Smooth muscle cell (in vitro differentiated cells): ENCODE measurements at regions not wholly inside any gene's neighbourhood (a gene's known extent, or its start where the extent isn't known, plus 50 kb on each side); places are given as distances from the start of the nearest gene placed in this dataset.

ENCODE experiments used
- DNase-seq: peaks from one replicate; lab custom pipeline; 2025; ENCODE audit not compliant: unreplicated experiment; lab: John Stamatoyannopoulos, UW
- H2AFZ ChIP-seq: fragments of 200-600 bp; sonication (generic); 2 replicates; pipeline ENCODE4 v1.6.0; 2016; ENCODE audit warnings: antibody characterized with exemption, low read depth, mild to moderate bottlenecking
- H3F3A ChIP-seq: fragments of 200-600 bp; sonication (generic); 2 replicates; pipeline ENCODE4 v1.6.0; 2017; ENCODE audit warnings: antibody characterized with exemption, low read depth
- H3K27ac ChIP-seq: fragments of 200-600 bp; sonication (generic); 2 replicates; pipeline ENCODE4 v1.5.1; 2016; ENCODE audit warnings: low read depth, mild to moderate bottlenecking
- H3K27me3 ChIP-seq: fragments of 200-600 bp; sonication (generic); 2 replicates; pipeline ENCODE4 v1.6.1; 2016; ENCODE audit warnings: low read depth, mild to moderate bottlenecking
- H3K36me3 ChIP-seq: fragments of 200-600 bp; sonication (generic); 2 replicates; pipeline ENCODE4 v1.5.1; 2016; ENCODE audit warnings: low read depth
- H3K4me1 ChIP-seq: fragments of 200-600 bp; sonication (generic); 2 replicates; pipeline ENCODE4 v1.5.1; 2016; ENCODE audit warnings: low read depth
- H3K4me2 ChIP-seq: fragments of 200-600 bp; sonication (generic); 2 replicates; pipeline ENCODE4 v1.6.0; 2016; ENCODE audit warnings: mild to moderate bottlenecking
- H3K4me3 ChIP-seq: fragments of 200-600 bp; sonication (generic); 2 replicates; pipeline ENCODE4 v1.5.1; 2016; ENCODE audit warnings: mild to moderate bottlenecking
- H3K79me2 ChIP-seq: fragments of 200-600 bp; sonication (generic); 2 replicates; pipeline ENCODE4 v1.6.0; 2016; ENCODE audit warnings: low read depth, mild to moderate bottlenecking
- H3K9ac ChIP-seq: fragments of 200-600 bp; sonication (generic); 2 replicates; pipeline ENCODE4 v1.6.0; 2016; ENCODE audit warnings: low read depth
- H3K9me3 ChIP-seq: fragments of 200-600 bp; sonication (generic); replicated peaks from 2 replicates; pipeline ENCODE4 v1.5.1; 2016; ENCODE audit warnings: low read depth
- H4K20me1 ChIP-seq: fragments of 200-600 bp; sonication (generic); 2 replicates; pipeline ENCODE4 v1.6.0; 2016; ENCODE audit warnings: low read depth
- WGBS: methylation state at CpG from one replicate; pipeline ENCODE4 v1.1.7; 2016; ENCODE audit warnings: low lambda C conversion rate; 5-methylcytosine and 5-hydroxymethylcytosine counted together
- TF ChIP-seq, protein P1 (sequence below): fragments of 200-600 bp; sonication (generic); IDR thresholded peaks from 2 replicates; pipeline ENCODE4 v1.5.1; 2017; ENCODE audit warnings: borderline replicate concordance, mild to moderate bottlenecking, antibody characterized with exemption; ENCODE audit not compliant: insufficient read depth, poor library complexity, severe bottlenecking

DNA sequence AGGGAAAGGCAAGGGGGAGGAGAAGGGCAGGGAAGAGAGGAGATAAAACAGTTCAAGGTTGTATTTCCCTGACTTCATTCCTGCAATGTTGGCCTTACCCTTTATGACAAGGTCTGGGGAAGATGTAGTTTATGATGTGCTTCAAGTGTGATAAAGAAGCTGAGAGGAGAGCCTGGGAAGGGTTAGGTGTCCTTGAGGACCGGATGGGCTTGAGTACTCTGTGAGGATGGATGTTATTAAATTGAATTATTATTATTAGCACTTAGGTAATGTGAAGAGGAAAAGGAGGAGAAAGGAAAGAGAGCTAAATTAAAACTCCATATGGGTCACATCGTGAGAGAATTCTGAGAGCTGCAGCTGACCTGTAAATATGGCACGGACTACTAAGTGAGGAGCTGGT lies 719.4 kb upstream of the CELF4 start:
- H4K20me1 ChIP-seq, result no peaks in the 10 kb centered on the region
- no peak overlapping the region for H3K4me3 ChIP-seq
- H2AFZ ChIP-seq, result no peak overlapping the region
- H3K9me3 ChIP-seq, result no peaks in the 10 kb centered on the region
- no peaks in the 10 kb centered on the region for H3K79me2 ChIP-seq
- DNase-seq, result no peak
- 84% methylated on average over 3 of the region's 3 CpGs for whole genome bisulfite sequencing
- no peaks in the 10 kb centered on the region for H3K36me3 ChIP-seq
- H3K27ac ChIP-seq, result no peak overlapping the region
- no peak overlapping the region for H3K9ac ChIP-seq
- H3K27me3 ChIP-seq, result no peaks in the 10 kb centered on the region
- no peak overlapping the region for H3K4me2 ChIP-seq
- TF ChIP-seq, protein P1, sequence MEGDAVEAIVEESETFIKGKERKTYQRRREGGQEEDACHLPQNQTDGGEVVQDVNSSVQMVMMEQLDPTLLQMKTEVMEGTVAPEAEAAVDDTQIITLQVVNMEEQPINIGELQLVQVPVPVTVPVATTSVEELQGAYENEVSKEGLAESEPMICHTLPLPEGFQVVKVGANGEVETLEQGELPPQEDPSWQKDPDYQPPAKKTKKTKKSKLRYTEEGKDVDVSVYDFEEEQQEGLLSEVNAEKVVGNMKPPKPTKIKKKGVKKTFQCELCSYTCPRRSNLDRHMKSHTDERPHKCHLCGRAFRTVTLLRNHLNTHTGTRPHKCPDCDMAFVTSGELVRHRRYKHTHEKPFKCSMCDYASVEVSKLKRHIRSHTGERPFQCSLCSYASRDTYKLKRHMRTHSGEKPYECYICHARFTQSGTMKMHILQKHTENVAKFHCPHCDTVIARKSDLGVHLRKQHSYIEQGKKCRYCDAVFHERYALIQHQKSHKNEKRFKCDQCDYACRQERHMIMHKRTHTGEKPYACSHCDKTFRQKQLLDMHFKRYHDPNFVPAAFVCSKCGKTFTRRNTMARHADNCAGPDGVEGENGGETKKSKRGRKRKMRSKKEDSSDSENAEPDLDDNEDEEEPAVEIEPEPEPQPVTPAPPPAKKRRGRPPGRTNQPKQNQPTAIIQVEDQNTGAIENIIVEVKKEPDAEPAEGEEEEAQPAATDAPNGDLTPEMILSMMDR, result no peak
- H3K4me1 ChIP-seq, result no peaks in the 10 kb centered on the region
- no peaks in the 10 kb centered on the region for H3F3A ChIP-seq

- Histone ChIP-seq H3K4me2 (no peak overlapping the region), H3K27ac (no peak overlapping the region), H3K9me3 (no peaks in the 10 kb centered on the region), H3K4me3 (no peak overlapping the region), H3F3A (no peaks in the 10 kb centered on the region), H3K79me2 (no peaks in the 10 kb centered on the region), H3K4me1 (no peaks in the 10 kb centered on the region), H3K27me3 (no peaks in the 10 kb centered on the region), H3K36me3 (no peaks in the 10 kb centered on the region), H3K9ac (no peak overlapping the region), H2AFZ (no peak overlapping the region), H4K20me1 (no peaks in the 10 kb centered on the region)
- no peak for DNase-seq
- 52% methylated on average over 2 of the region's 2 CpGs for WGBS
- TF ChIP-seq, protein P1, result no peak
Observed at GRCh38 chr18:38263066-38263465, 697.5 kb upstream of the CELF4 start.

- Histone ChIP-seq H3K36me3 (no peaks in the 10 kb centered on the region), H2AFZ (no peak overlapping the region), H3K4me2 (no peak overlapping the region), H3K9me3 (no peaks in the 10 kb centered on the region), H3F3A (no peaks in the 10 kb centered on the region), H3K27me3 (no peaks in the 10 kb centered on the region), H3K4me1 (no peaks in the 10 kb centered on the region), H3K27ac (no peak overlapping the region), H3K9ac (no peak overlapping the region), H3K79me2 (no peaks in the 10 kb centered on the region), H3K4me3 (no peak overlapping the region), H4K20me1 (no peaks in the 10 kb centered on the region)
- no peak for DNase-seq
- TF ChIP-seq, protein P1, result no peak
Observed at GRCh38 chr18:38262661-38263060, 697.1 kb upstream of the CELF4 start.

GRCh38 chr18:38257661-38258060 lies 692.1 kb upstream of the CELF4 start:
- Histone ChIP-seq H3K27me3 (no peaks in the 10 kb centered on the region), H3K79me2 (no peaks in the 10 kb centered on the region), H4K20me1 (no peaks in the 10 kb centered on the region), H3K4me3 (no peak overlapping the region), H3K9ac (no peak overlapping the region), H2AFZ (no peak overlapping the region), H3K9me3 (no peaks in the 10 kb centered on the region), H3K27ac (no peak overlapping the region), H3K36me3 (no peaks in the 10 kb centered on the region), H3K4me2 (no peak overlapping the region), H3K4me1 (no peaks in the 10 kb centered on the region), H3F3A (no peaks in the 10 kb centered on the region)
- no peak for DNase-seq
- TF ChIP-seq, protein P1, result no peak
- WGBS, result 83% methylated on average over 4 of the region's 4 CpGs
